Fibroblast of mammary gland (primary cell): ENCODE measurements at regions not wholly inside any gene's neighbourhood (a gene's known extent, or its start where the extent isn't known, plus 50 kb on each side); places are given as distances from the start of the nearest gene placed in this dataset.

Source experiments
- DNase-seq: peaks from one replicate; pipeline ENCODE4 v3.0.0-alpha.2; 2010; ENCODE audit warnings: low read depth
- H3K4me3 ChIP-seq: 2 replicates; pipeline ENCODE4 v1.5.1; 2011; ENCODE audit warnings: low read depth, mild to moderate bottlenecking, low read length, moderate library complexity; ENCODE audit not compliant: control insufficient read depth
- CTCF ChIP-seq: conservative IDR thresholded peaks from 2 replicates; pipeline ENCODE4 v1.5.1; 2011; ENCODE audit warnings: low read depth, low read length, inconsistent platforms; ENCODE audit not compliant: control insufficient read depth, insufficient read depth

- no peak for DNase-seq
- TF ChIP-seq CTCF: no peak
- H3K4me3 ChIP-seq: no peak overlapping the region
Measured at GRCh38 chr16:25311039-25311438, 53.4 kb upstream of the ZKSCAN2 start.
